ENCODE measurements at regions not wholly inside any gene's neighbourhood (a gene's known extent, or its start where the extent isn't known, plus 50 kb on each side); places are given as distances from the start of the nearest gene placed in this dataset.

DNA sequence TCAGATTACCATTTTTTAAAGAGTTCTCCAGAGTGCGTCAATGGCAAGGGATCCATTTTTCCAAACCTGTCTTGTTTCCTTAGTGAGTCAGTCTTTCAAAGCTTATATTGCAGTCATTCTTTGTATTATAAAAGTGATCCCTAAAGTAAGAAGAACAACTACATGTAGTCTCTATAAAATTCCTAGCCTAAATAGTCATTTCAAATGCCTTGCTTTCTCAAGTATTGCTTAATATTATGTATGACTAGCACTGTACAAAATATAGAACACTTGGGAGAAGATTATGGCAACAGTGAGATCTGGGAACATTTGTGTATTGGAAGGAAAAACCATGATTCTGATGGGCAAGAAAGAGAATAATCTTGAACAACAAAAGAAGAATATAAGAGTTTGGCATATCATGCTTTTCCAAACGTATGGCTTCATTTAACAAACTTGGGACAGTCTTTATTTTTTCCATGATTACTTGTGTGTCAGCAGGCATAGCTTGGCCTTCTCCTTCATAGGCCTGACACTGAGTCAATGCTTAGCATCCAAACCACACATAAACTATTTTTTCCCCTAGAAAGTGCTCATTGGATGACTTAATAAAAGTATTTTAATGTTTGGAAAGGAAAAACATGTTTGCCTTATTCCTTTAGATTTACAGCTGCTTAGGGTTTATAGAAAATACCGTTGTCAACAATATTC, 547.4 kb downstream of the LTN1 start:
- Histone ChIP-seq H3K36me3 (ENCODE audit: control insufficient read depth in 5 of 5, insufficient read depth in 5 of 5, low read length in 5 of 5) (no peaks in the 10 kb centered on the region), H3K27ac (ENCODE audit: low read depth, low read length) (no peak overlapping the region)

DNA sequence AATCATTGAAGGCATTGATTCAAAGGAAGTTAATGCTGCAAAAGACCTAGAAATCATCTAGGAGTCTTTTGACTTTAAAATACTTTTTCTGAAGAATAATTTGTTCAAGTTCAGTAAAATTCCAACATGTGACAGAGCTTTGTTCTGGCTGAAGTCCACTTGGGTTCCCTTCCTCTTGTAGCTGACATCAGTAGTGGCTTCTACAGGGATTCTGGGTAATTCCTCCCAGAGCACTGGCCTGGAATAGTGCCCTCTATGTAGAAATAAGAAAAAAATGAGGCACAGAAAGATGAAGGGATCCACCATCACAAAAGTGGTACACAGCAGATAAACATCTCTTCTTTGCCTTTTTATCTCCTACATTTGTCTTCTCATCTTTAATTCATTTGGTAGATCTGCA, 548.1 kb downstream of the LTN1 start:
- no peak overlapping the region for H3K27ac ChIP-seq (ENCODE audit: low read depth, low read length)
- no peaks in the 10 kb centered on the region for H3K27me3 ChIP-seq (ENCODE audit: control insufficient read depth in 5 of 5, insufficient read depth in 4 of 5, low read length in 5 of 5)
- no peak overlapping the region for H3K4me3 ChIP-seq (ENCODE audit: low read depth in 1 of 5, low read length in 5 of 5)
- no peaks in the 10 kb centered on the region for H3K36me3 ChIP-seq (ENCODE audit: control insufficient read depth in 5 of 5, insufficient read depth in 5 of 5, low read length in 5 of 5)
- H3K9ac ChIP-seq (ENCODE audit: low read length in 5 of 5), result no peak overlapping the region
- peaks cover under 1 to 10% (median 6%) of the 10 kb centered on the region in 5 donors for H3K4me1 ChIP-seq (ENCODE audit: control insufficient read depth in 5 of 5, insufficient read depth in 5 of 5, low read length in 5 of 5)
- H3K9me3 ChIP-seq (ENCODE audit: control insufficient read depth in 5 of 5, low read length in 5 of 5), result no peaks in the 10 kb centered on the region

More for the DNA sequence above, 547.4 kb downstream of the LTN1 start:
- Histone ChIP-seq H3K9me3 (ENCODE audit: control insufficient read depth in 5 of 5, low read length in 5 of 5) (no peaks in the 10 kb centered on the region), H3K27me3 (ENCODE audit: control insufficient read depth in 5 of 5, insufficient read depth in 4 of 5, low read length in 5 of 5) (no peaks in the 10 kb centered on the region), H3K4me3 (ENCODE audit: low read depth in 1 of 5, low read length in 5 of 5) (no peak overlapping the region), H3K4me1 (ENCODE audit: control insufficient read depth in 5 of 5, insufficient read depth in 5 of 5, low read length in 5 of 5) (peaks cover 0 to 3% (median 0%) of the 10 kb centered on the region in 5 donors), H3K9ac (ENCODE audit: low read length in 5 of 5) (no peak overlapping the region)

GRCh38 chr21:28444111-28444510, 548.6 kb downstream of the LTN1 start:
- Histone ChIP-seq H3K27me3 (ENCODE audit: control insufficient read depth in 5 of 5, insufficient read depth in 4 of 5, low read length in 5 of 5) (no peaks in the 10 kb centered on the region), H3K27ac (ENCODE audit: low read depth, low read length) (no peak overlapping the region)

DNA sequence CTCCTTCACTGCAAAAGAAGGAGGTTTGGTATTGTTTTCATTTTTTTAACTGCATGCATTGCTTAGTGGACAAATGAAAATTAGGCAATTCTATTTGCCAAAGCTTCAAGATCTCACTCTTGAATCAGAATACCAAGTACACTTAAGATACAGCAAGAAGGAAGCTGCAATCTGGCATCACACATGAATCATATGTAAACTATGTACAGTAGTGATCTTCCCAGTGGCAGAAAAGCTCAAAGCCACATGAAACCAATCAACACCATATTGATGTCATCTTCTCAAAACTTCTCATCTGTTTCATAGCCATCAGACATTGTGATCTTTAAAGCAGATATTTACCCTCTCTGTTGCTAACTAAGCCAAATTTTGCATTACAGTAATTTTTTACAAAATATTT, 550.1 kb downstream of the LTN1 start:
- Histone ChIP-seq H3K27me3 (ENCODE audit: control insufficient read depth in 5 of 5, insufficient read depth in 4 of 5, low read length in 5 of 5) (no peaks in the 10 kb centered on the region), H3K27ac (ENCODE audit: low read depth, low read length) (no peak overlapping the region), H3K9me3 (ENCODE audit: control insufficient read depth in 5 of 5, low read length in 5 of 5) (no peaks in the 10 kb centered on the region), H3K4me1 (ENCODE audit: control insufficient read depth in 5 of 5, insufficient read depth in 5 of 5, low read length in 5 of 5) (peaks cover 3 to 18% (median 14%) of the 10 kb centered on the region in 5 donors), H3K4me3 (ENCODE audit: low read depth in 1 of 5, low read length in 5 of 5) (no peak overlapping the region), H3K36me3 (ENCODE audit: control insufficient read depth in 5 of 5, insufficient read depth in 5 of 5, low read length in 5 of 5) (no peaks in the 10 kb centered on the region), H3K9ac (ENCODE audit: low read length in 5 of 5) (no peak overlapping the region)

More at GRCh38 chr21:28444111-28444510, 548.6 kb downstream of the LTN1 start:
- Histone ChIP-seq H3K9ac (ENCODE audit: low read length in 5 of 5) (no peak overlapping the region), H3K4me3 (ENCODE audit: low read depth in 1 of 5, low read length in 5 of 5) (no peak overlapping the region), H3K36me3 (ENCODE audit: control insufficient read depth in 5 of 5, insufficient read depth in 5 of 5, low read length in 5 of 5) (no peaks in the 10 kb centered on the region), H3K4me1 (ENCODE audit: control insufficient read depth in 5 of 5, insufficient read depth in 5 of 5, low read length in 5 of 5) (peaks cover 3 to 14% (median 9%) of the 10 kb centered on the region in 5 donors), H3K9me3 (ENCODE audit: control insufficient read depth in 5 of 5, low read length in 5 of 5) (no peaks in the 10 kb centered on the region)

GRCh38 chr21:28442085-28442484, 550.6 kb downstream of the LTN1 start:
- Histone ChIP-seq H3K27me3 (ENCODE audit: control insufficient read depth in 5 of 5, insufficient read depth in 4 of 5, low read length in 5 of 5) (no peaks in the 10 kb centered on the region), H3K27ac (ENCODE audit: low read depth, low read length) (no peak overlapping the region), H3K4me3 (ENCODE audit: low read depth in 1 of 5, low read length in 5 of 5) (no peak overlapping the region), H3K9ac (ENCODE audit: low read length in 5 of 5) (no peak overlapping the region), H3K4me1 (ENCODE audit: control insufficient read depth in 5 of 5, insufficient read depth in 5 of 5, low read length in 5 of 5) (peaks cover 3 to 18% (median 14%) of the 10 kb centered on the region in 5 donors), H3K36me3 (ENCODE audit: control insufficient read depth in 5 of 5, insufficient read depth in 5 of 5, low read length in 5 of 5) (no peaks in the 10 kb centered on the region), H3K9me3 (ENCODE audit: control insufficient read depth in 5 of 5, low read length in 5 of 5) (no peaks in the 10 kb centered on the region)

DNA sequence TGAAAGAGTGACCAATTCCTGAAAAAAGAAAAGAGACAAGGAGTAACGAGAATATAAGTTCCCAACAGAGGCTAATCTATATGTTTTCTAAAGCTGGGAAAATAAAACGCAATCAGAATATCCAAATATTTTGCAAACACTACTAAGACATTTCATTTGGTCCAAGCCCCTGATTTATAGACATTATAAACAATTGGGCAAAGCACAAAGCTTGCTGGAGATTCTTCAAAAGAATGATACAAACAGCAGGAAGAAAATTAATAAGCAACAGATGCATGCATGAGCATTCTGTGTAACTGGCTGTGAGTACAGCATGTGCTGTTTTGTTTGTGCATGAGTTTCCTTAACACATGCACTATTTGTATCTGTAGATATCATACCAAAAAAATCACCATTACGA, 552.9 kb downstream of the LTN1 start:
- H3K27ac ChIP-seq (ENCODE audit: low read depth, low read length), result peak overlapping the region; percentile 38
- H3K4me1 ChIP-seq (ENCODE audit: control insufficient read depth in 5 of 5, insufficient read depth in 5 of 5, low read length in 5 of 5), result peaks cover 3 to 18% (median 14%) of the 10 kb centered on the region in 5 donors
- H3K27me3 ChIP-seq (ENCODE audit: control insufficient read depth in 5 of 5, insufficient read depth in 4 of 5, low read length in 5 of 5), result no peaks in the 10 kb centered on the region
- no peaks in the 10 kb centered on the region for H3K36me3 ChIP-seq (ENCODE audit: control insufficient read depth in 5 of 5, insufficient read depth in 5 of 5, low read length in 5 of 5)
- H3K4me3 ChIP-seq (ENCODE audit: low read depth in 1 of 5, low read length in 5 of 5), result peak overlapping the region in 2 of 5 donors; percentile 30 to 31
- H3K9ac ChIP-seq (ENCODE audit: low read length in 5 of 5), result peak overlapping the region in 1 of 5 donors; percentile 34
- H3K9me3 ChIP-seq (ENCODE audit: control insufficient read depth in 5 of 5, low read length in 5 of 5), result no peaks in the 10 kb centered on the region

- peaks cover 3 to 18% (median 14%) of the 10 kb centered on the region in 5 donors for H3K4me1 ChIP-seq (ENCODE audit: control insufficient read depth in 5 of 5, insufficient read depth in 5 of 5, low read length in 5 of 5)
- no peaks in the 10 kb centered on the region for H3K36me3 ChIP-seq (ENCODE audit: control insufficient read depth in 5 of 5, insufficient read depth in 5 of 5, low read length in 5 of 5)
- H3K4me3 ChIP-seq (ENCODE audit: low read depth in 1 of 5, low read length in 5 of 5), result peak overlapping the region in 1 of 5 donors; percentile 30
- no peaks in the 10 kb centered on the region for H3K27me3 ChIP-seq (ENCODE audit: control insufficient read depth in 5 of 5, insufficient read depth in 4 of 5, low read length in 5 of 5)
- H3K27ac ChIP-seq (ENCODE audit: low read depth, low read length), result peak overlapping the region; percentile 38
- H3K9ac ChIP-seq (ENCODE audit: low read length in 5 of 5), result peak overlapping the region in 1 of 5 donors; percentile 34
- H3K9me3 ChIP-seq (ENCODE audit: control insufficient read depth in 5 of 5, low read length in 5 of 5), result no peaks in the 10 kb centered on the region
Observed at GRCh38 chr21:28439251-28439650, 553.4 kb downstream of the LTN1 start.

DNA sequence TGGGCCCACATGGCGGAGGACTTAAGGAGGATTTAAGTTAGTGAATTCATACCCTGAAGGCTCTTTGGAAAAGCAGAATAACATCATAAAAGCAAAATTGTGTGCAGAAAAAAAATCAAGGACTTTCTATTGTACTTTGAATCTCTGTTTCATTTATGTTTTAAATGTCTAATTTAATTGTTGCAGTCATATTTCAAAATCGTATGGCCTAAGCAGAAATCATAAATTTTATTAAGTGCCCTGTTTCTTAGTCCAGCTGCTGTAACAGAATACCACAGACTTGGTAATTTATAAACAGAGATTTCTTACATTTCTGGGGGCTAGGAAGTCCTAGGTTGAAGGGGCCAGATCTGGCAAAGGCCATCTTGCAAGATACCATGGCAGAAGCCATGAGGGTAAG, 555.6 kb downstream of the LTN1 start:
- H3K27ac ChIP-seq (ENCODE audit: low read depth, low read length), result no peak overlapping the region
- H3K9me3 ChIP-seq (ENCODE audit: control insufficient read depth in 5 of 5, low read length in 5 of 5), result no peaks in the 10 kb centered on the region
- no peaks in the 10 kb centered on the region for H3K27me3 ChIP-seq (ENCODE audit: control insufficient read depth in 5 of 5, insufficient read depth in 4 of 5, low read length in 5 of 5)
- no peaks in the 10 kb centered on the region for H3K36me3 ChIP-seq (ENCODE audit: control insufficient read depth in 5 of 5, insufficient read depth in 5 of 5, low read length in 5 of 5)
- H3K4me1 ChIP-seq (ENCODE audit: control insufficient read depth in 5 of 5, insufficient read depth in 5 of 5, low read length in 5 of 5), result peaks cover 3 to 18% (median 13%) of the 10 kb centered on the region in 5 donors
- H3K9ac ChIP-seq (ENCODE audit: low read length in 5 of 5), result no peak overlapping the region
- H3K4me3 ChIP-seq (ENCODE audit: low read depth in 1 of 5, low read length in 5 of 5), result no peak overlapping the region

DNA sequence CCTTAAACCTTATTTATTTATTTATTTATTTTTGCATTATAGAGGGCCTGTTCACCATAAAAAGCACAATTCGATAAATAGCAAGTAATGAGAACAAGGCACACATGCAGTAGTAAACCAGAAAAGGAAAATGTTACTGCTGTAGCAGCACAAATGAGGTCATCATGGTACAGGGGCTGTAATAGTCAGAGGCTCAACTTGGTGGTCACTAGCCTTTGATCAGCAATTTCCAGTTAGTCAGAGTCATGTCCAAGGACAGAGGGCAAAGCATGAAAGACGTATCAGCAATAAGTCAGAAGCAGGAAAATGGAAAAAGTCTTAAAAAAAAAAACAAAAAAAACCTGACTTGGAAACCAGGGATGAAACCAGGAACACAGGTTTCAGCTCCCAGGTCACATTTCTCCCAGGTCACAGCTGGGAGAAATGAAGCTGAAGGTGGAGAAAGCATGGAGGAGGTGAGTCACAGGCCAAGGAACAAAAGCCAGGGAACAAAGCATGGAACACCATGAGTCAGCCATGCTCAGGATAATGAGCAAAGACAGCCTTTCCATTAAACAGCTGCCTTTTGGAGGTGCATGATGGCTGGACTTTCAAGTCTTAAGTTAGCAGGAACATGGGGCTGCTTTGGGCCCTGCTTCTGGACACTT, 556.3 kb downstream of the LTN1 start:
- Histone ChIP-seq H3K36me3 (ENCODE audit: control insufficient read depth in 5 of 5, insufficient read depth in 5 of 5, low read length in 5 of 5) (no peaks in the 10 kb centered on the region), H3K9ac (ENCODE audit: low read length in 5 of 5) (no peak overlapping the region), H3K27ac (ENCODE audit: low read depth, low read length) (no peak overlapping the region), H3K9me3 (ENCODE audit: control insufficient read depth in 5 of 5, low read length in 5 of 5) (no peaks in the 10 kb centered on the region), H3K4me3 (ENCODE audit: low read depth in 1 of 5, low read length in 5 of 5) (no peak overlapping the region), H3K4me1 (ENCODE audit: control insufficient read depth in 5 of 5, insufficient read depth in 5 of 5, low read length in 5 of 5) (peaks cover 3 to 17% (median 13%) of the 10 kb centered on the region in 5 donors), H3K27me3 (ENCODE audit: control insufficient read depth in 5 of 5, insufficient read depth in 4 of 5, low read length in 5 of 5) (no peaks in the 10 kb centered on the region)

DNA sequence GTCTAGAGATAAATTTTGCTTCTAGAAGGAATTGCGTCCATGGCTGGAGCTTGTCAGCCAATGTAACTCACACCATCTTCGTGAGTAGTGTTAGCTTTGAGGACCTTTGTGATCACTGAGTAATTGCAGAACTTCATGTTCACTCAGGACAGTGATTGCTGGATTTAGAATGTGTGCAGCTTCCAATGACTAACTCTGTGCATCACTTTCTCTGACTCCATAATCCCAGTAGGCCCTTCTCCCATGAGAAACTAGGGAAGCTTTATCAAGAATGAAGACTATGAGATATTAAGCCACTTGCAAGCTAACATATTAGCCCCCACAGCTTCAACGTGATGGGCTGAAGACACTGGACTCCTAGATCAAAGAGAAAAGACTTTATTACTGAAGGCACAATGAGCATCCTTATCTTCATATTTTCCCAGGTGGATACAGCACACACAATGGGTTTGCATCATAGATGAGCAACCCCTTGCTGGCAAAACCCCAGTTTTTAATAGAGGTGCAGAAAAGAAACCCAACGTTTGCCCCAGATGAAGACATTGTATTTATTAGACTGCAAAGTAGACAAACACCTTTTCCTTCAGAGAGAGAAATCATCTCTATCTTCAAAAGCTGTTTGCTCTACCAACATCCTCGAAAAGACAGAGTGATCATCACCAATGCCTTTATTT, 561.0 kb downstream of the LTN1 start:
- H3K9me3 ChIP-seq (ENCODE audit: control insufficient read depth in 5 of 5, low read length in 5 of 5), result no peaks in the 10 kb centered on the region
- H3K36me3 ChIP-seq (ENCODE audit: control insufficient read depth in 5 of 5, insufficient read depth in 5 of 5, low read length in 5 of 5), result no peaks in the 10 kb centered on the region
- H3K27ac ChIP-seq (ENCODE audit: low read depth, low read length), result no peak overlapping the region
- no peaks in the 10 kb centered on the region for H3K4me1 ChIP-seq (ENCODE audit: control insufficient read depth in 5 of 5, insufficient read depth in 5 of 5, low read length in 5 of 5)
- H3K9ac ChIP-seq (ENCODE audit: low read length in 5 of 5), result no peak overlapping the region
- H3K27me3 ChIP-seq (ENCODE audit: control insufficient read depth in 5 of 5, insufficient read depth in 4 of 5, low read length in 5 of 5), result no peaks in the 10 kb centered on the region
- no peak overlapping the region for H3K4me3 ChIP-seq (ENCODE audit: low read depth in 1 of 5, low read length in 5 of 5)

Data from subcutaneous abdominal adipose tissue (tissue), 5 donors.